ENCODE measurements at regions not wholly inside any gene's neighbourhood (a gene's known extent, or its start where the extent isn't known, plus 50 kb on each side); places are given as distances from the start of the nearest gene placed in this dataset.

GRCh38 chr4:136581119-136581518, 951.2 kb downstream of the PCDH18 start:
- H2BK20ac ChIP-seq (ENCODE audit: low read depth, low read length) = no peak overlapping the region
- no peaks in the 10 kb centered on the region for H3K36me3 ChIP-seq (ENCODE audit: control insufficient read depth, insufficient read depth, low read length)
- H2AK5ac ChIP-seq (ENCODE audit: low read depth, low read length) = no peak overlapping the region
- no peak overlapping the region for H3K4ac ChIP-seq (ENCODE audit: low read depth, low read length)
- no peak overlapping the region for H3K4me2 ChIP-seq (ENCODE audit: low read depth, low read length)
- no peak overlapping the region for H3K56ac ChIP-seq (ENCODE audit: extremely low read depth, insufficient read depth, low read length)
- POLR2A ChIA-PET (ENCODE audit: unreplicated experiment) = no interaction called here
- ATAC-seq (ENCODE audit: low read depth) = no peak
- no peaks in the 10 kb centered on the region for H3K9me1 ChIP-seq (ENCODE audit: insufficient read depth, low read length)
- H4K5ac ChIP-seq (ENCODE audit: low read depth, low read length) = no peak overlapping the region
- H3K9ac ChIP-seq (ENCODE audit: low read depth, low read length) = no peak overlapping the region
- no peak overlapping the region for H3K4me3 ChIP-seq (ENCODE audit: insufficient read depth, low read depth, low read length)
- no TSS peak for BruUV-seq (replicated peaks)
- no peak overlapping the region for H3K23ac ChIP-seq (ENCODE audit: low read depth, low read length)
- in situ Hi-C loops (cut with MboI; ENCODE audit: low sequenced_read_pairs) (no loop called here), intact Hi-C loops (cut with micrococcal nuclease) (no loop called here), dilution Hi-C loops (cut with HindIII; ENCODE audit: low sequenced_read_pairs, unreplicated experiment) (no loop called here)
- H2AK9ac ChIP-seq (replicated peaks; ENCODE audit: low read depth, low read length, poor library complexity) = no peak overlapping the region
- no peaks in the 10 kb centered on the region for H3K79me1 ChIP-seq (ENCODE audit: low read depth in 1 of 2, low read length in 2 of 2)
- H2BK120ac ChIP-seq (ENCODE audit: low read depth, low read length) = no peak overlapping the region
- H4K8ac ChIP-seq (ENCODE audit: low read depth in 2 of 2, low read length in 2 of 2) = no peak overlapping the region
- no peak overlapping the region for H4K91ac ChIP-seq (ENCODE audit: insufficient read depth, low read depth, low read length)
- no peaks in the 10 kb centered on the region for H3K27me3 ChIP-seq (ENCODE audit: control insufficient read depth, insufficient read depth, low read length)
- H2BK15ac ChIP-seq (ENCODE audit: low read depth, low read length) = no peak overlapping the region
- H2AFZ ChIP-seq (replicated peaks; ENCODE audit: low read length, poor library complexity) = no peak overlapping the region
- DNase-seq = no peak
- no peak overlapping the region for H2BK5ac ChIP-seq (ENCODE audit: low read depth, low read length, poor library complexity, severe bottlenecking)
- H3K4me1 ChIP-seq (ENCODE audit: control insufficient read depth, insufficient read depth, low read length) = no peaks in the 10 kb centered on the region
- no peak overlapping the region for H3K27ac ChIP-seq (ENCODE audit: insufficient read depth, low read length)
- TF ChIP-seq RFX5 (IDR thresholded peaks at IDR 0.05; ENCODE audit: low read depth, low read length) = no peak
- no peak overlapping the region for H3K18ac ChIP-seq (ENCODE audit: low read depth, low read length)
- H4K20me1 ChIP-seq (ENCODE audit: insufficient read depth, low read length) = no peaks in the 10 kb centered on the region
- CTCF ChIA-PET = no interaction called here
- H3K14ac ChIP-seq (replicated peaks; ENCODE audit: low read depth, low read length) = no peak overlapping the region
- H3K9me3 ChIP-seq (ENCODE audit: control insufficient read depth, insufficient read depth, low read length) = no peaks in the 10 kb centered on the region

Data from IMR-90 (cell line).